Calu3 (cell line): ENCODE measurements at regions not wholly inside any gene's neighbourhood (a gene's known extent, or its start where the extent isn't known, plus 50 kb on each side); places are given as distances from the start of the nearest gene placed in this dataset.
"Not testable (repeated sequence)": the region's sequence is repeated elsewhere in the genome, so short reads cannot be mapped to it uniquely, and the experiment has no call there.

Source experiments
- BruUV-seq: library from RNA; stranded (reverse); fragments of 400-500 nt; replicated peaks from 2 replicates; lab custom pipeline; 2021; lab: Mats Ljungman, UMichigan
- CTCF ChIA-PET: fragments of 300-600 bp; sonication (Branson Sonifier 250); formaldehyde crosslinking; loops from one replicate; lab custom pipeline; 2022; ENCODE audit warnings: antibody characterized with exemption; lab: Charles Lee
- DNase-seq: peaks from one replicate; pipeline ENCODE4 v3.0.0; 2022
- H3K27ac Mint-ChIP-seq: one replicate; pipeline ENCODE4 v1.8.0; 2022; ENCODE audit warnings: mixed read lengths; ENCODE audit not compliant: unreplicated experiment
- H3K27me3 Mint-ChIP-seq: one replicate; pipeline ENCODE4 v1.8.0; 2022; ENCODE audit warnings: mixed read lengths; ENCODE audit not compliant: unreplicated experiment
- H3K36me3 Mint-ChIP-seq: one replicate; pipeline ENCODE4 v1.8.0; 2022; ENCODE audit warnings: mild to moderate bottlenecking, moderate library complexity, mixed read lengths; ENCODE audit not compliant: insufficient read depth, unreplicated experiment
- H3K4me1 Mint-ChIP-seq: one replicate; pipeline ENCODE4 v1.8.0; 2022; ENCODE audit warnings: mild to moderate bottlenecking, low read depth, mixed read lengths; ENCODE audit not compliant: unreplicated experiment
- H3K4me3 Mint-ChIP-seq: one replicate; pipeline ENCODE4 v1.8.0; 2022; ENCODE audit warnings: mild to moderate bottlenecking, low read depth, moderate library complexity, mixed read lengths; ENCODE audit not compliant: unreplicated experiment
- H3K9me3 Mint-ChIP-seq: one replicate; pipeline ENCODE4 v1.8.0; 2022; ENCODE audit warnings: low read depth, mixed read lengths; ENCODE audit not compliant: unreplicated experiment
- intact Hi-C: fragments of 100-400 bp; cut with micrococcal nuclease; formaldehyde crosslinking; loops from one replicate; pipeline ENCODE4 v1.10.0; 2022; ENCODE audit not compliant: unreplicated experiment

DNA sequence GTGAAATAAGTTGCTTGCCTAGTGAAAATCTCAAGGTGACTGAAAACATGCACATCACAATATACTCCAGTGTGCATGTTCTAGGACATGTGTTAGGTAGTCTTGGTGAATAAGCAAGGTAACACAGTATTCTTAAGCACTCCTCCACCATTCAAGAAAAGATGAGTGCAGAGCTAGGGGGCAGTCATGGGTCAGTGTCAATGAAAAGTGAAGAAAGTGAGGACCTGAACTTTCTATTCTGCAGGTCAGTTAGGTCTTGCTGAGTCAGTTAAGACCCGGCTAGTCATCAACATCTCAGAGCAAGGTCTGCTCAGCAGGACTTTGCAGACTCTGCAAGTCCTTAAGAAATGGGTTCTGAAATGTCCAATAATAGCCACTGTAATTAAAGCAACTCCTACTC is 82.6 kb upstream of the POMZP3 start:
- H3K9me3 Mint-ChIP-seq, H3K36me3 Mint-ChIP-seq, H3K27ac Mint-ChIP-seq, BruUV-seq, DNase-seq, CTCF ChIA-PET, intact Hi-C loops, H3K27me3 Mint-ChIP-seq, H3K4me3 Mint-ChIP-seq, H3K4me1 Mint-ChIP-seq: not testable (repeated sequence)

DNA sequence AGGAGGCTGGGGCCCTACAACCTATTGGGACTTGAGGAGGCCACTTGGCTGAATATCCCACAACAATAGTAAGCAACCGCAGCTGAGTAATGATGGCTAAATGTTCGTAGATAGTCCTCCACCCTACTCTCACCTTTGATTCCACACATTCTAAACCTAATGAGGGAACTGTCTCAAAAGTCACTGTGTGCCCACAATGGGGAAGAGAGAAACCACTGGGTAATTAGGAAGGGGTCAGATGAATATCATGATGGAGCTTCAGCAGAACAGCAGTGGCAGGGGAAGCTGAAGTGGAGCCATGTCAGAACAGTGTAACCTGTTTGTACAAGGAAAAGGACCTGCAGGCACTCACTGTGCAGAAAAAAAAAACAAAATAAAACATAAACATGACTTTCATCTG is 81.4 kb upstream of the POMZP3 start:
- H3K4me3 Mint-ChIP-seq, H3K4me1 Mint-ChIP-seq, intact Hi-C loops, CTCF ChIA-PET, H3K27ac Mint-ChIP-seq, H3K9me3 Mint-ChIP-seq, H3K27me3 Mint-ChIP-seq, BruUV-seq, H3K36me3 Mint-ChIP-seq, DNase-seq: not testable (repeated sequence)

DNA sequence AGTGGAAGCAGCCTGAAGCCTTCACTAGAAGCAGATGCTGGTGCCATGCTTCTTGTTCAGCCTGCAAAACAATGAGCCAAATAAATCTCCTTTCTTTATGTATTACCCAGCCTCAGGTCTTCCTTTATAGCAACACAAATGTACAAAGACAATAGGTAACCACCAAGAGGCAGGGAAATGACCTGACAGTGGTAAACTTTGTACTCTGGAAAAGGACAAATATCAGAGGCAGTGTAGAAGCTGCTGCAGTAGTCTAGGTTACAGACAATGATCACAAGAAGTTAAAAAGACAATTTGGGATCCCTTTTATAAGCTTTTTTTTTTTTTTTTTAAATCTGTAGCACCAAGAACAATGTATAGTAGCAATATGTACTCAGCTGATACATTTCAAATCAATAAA is 76.7 kb upstream of the POMZP3 start:
- H3K4me3 Mint-ChIP-seq, CTCF ChIA-PET, DNase-seq, H3K9me3 Mint-ChIP-seq, H3K36me3 Mint-ChIP-seq, BruUV-seq, H3K4me1 Mint-ChIP-seq, H3K27ac Mint-ChIP-seq, H3K27me3 Mint-ChIP-seq, intact Hi-C loops: not testable (repeated sequence)

DNA sequence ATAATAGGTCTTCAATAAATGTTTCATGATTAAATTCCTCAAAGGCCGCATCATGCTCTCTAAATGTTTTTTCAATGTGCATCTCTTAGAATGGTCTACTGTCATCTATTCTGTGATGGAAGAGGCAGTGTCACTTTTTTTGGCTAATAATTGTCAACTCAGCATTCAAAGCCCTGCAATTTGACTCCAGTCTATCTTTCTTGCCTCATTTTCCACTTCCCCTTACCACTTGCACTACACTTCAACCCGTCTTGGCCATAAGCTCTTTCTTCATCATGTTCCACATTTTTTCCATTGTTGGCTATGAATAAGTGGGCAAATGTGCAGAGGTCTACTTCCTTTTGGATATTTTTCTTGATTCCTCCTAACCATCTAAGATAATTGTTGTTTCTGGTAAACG is 59.2 kb upstream of the POMZP3 start:
- H3K36me3 Mint-ChIP-seq, CTCF ChIA-PET, H3K27ac Mint-ChIP-seq, H3K4me1 Mint-ChIP-seq, H3K9me3 Mint-ChIP-seq, H3K4me3 Mint-ChIP-seq, H3K27me3 Mint-ChIP-seq, BruUV-seq, intact Hi-C loops, DNase-seq: not testable (repeated sequence)

DNA sequence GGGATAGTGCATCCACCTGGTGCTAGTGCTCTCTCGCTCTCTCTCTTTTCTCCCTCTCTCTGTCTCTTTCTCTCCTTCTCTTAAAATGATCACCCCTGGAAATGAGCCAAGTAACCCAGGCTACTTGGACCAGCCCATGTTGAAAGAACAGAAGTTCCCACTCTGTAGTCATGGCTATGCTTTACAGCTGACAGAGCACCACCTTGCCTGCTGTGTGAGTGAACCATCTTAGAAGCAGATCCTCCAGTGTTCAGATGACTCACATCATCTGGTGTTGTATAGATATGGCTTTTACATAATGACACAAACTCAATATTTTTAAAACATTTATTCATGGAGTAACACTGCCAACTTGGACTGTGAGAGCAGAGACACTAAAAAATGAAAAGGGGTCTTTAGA is 57.7 kb upstream of the POMZP3 start:
- DNase-seq, CTCF ChIA-PET: not testable (repeated sequence)

DNA sequence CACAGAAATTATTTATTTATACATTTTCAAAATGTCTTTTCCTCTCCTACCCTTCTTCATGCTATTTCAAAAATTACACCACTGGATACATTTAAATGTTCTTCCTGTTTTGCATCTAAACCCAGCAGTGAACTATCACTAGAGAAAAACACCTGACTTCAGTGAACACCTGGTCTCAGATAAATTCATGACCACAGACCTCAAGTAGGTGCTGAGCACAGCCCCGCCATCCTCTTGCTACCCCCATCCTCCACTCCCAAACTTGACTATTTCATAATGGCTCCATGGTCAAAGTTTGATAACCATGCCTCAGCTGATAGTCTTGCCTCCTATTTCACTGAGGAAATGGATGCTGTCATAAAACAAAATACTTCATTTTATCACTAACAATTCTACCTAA is 56.6 kb upstream of the POMZP3 start:
- H3K9me3 Mint-ChIP-seq, H3K27ac Mint-ChIP-seq, DNase-seq, H3K27me3 Mint-ChIP-seq, intact Hi-C loops, BruUV-seq, H3K4me3 Mint-ChIP-seq, CTCF ChIA-PET, H3K4me1 Mint-ChIP-seq, H3K36me3 Mint-ChIP-seq: not testable (repeated sequence)

More for the DNA sequence above, 57.7 kb upstream of the POMZP3 start:
- H3K36me3 Mint-ChIP-seq, H3K27ac Mint-ChIP-seq, H3K4me1 Mint-ChIP-seq, BruUV-seq, H3K4me3 Mint-ChIP-seq, intact Hi-C loops, H3K9me3 Mint-ChIP-seq, H3K27me3 Mint-ChIP-seq: not testable (repeated sequence)

DNA sequence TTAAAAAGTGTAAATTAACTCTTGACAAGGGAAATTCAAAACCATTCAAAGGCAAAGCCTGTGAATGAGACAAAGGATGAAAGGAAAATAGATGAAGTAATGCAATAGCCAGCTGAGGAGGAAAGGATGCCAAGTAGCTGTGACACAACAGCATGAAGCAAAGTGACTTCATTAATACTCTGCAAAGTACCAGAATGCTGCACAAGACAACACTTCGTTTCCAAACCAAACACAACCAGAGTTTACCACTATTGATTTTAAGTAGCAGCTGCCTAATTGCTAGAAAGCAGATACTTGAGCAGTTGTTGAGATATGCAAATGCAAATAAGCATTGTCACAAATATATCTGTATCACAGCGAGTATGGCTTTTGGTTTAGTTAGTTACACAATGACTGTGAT is 54.7 kb upstream of the POMZP3 start:
- H3K36me3 Mint-ChIP-seq, BruUV-seq, H3K27ac Mint-ChIP-seq, H3K9me3 Mint-ChIP-seq, DNase-seq, intact Hi-C loops, H3K27me3 Mint-ChIP-seq, H3K4me3 Mint-ChIP-seq, CTCF ChIA-PET: not testable (repeated sequence)
- peaks cover 25% of the 10 kb centered on the region for H3K4me1 Mint-ChIP-seq

DNA sequence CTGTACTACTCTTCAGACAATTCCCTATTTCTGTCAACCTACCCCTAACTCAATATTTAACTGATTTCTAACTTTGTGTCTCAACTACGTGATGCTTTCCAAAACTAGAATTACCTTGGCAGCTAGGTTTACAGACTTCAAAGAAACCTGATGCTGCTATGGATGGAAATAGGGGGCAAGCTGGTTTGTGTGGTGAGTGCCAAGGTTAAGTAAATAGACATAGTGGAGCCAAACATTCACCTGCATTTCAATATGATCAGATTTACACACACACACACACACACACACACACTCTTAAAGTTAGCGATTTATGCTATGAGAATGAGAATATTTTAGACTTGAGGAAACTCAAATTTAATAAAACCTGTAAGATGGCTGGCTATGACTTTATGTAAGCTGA is 52.1 kb upstream of the POMZP3 start:
- H3K27ac Mint-ChIP-seq, CTCF ChIA-PET, intact Hi-C loops, H3K27me3 Mint-ChIP-seq, H3K4me3 Mint-ChIP-seq, DNase-seq, BruUV-seq, H3K36me3 Mint-ChIP-seq, H3K9me3 Mint-ChIP-seq: not testable (repeated sequence)
- H3K4me1 Mint-ChIP-seq = peaks cover 25% of the 10 kb centered on the region

DNA sequence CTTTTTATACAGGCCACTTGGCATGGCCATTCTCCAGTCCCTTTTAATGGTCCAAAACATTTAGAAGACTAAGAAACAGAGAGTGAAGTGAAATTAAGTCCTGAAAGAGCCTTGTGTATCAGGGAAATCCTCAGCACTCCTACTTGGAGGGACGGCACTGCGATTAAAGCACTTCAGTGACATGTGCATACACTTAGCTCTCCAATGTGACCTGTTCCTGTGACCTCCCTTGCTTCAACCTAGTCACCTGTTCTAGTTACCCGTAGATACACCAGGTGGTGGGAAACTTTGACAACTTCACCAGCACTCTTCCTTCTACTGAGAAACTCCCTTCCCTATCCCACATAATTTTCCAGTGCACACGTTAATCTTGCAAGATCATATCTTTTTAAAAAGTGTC is 51.4 kb upstream of the POMZP3 start:
- H3K9me3 Mint-ChIP-seq, BruUV-seq, H3K27ac Mint-ChIP-seq, H3K27me3 Mint-ChIP-seq, H3K36me3 Mint-ChIP-seq, CTCF ChIA-PET, DNase-seq, H3K4me3 Mint-ChIP-seq, intact Hi-C loops: not testable (repeated sequence)
- H3K4me1 Mint-ChIP-seq = peaks cover 25% of the 10 kb centered on the region

DNA sequence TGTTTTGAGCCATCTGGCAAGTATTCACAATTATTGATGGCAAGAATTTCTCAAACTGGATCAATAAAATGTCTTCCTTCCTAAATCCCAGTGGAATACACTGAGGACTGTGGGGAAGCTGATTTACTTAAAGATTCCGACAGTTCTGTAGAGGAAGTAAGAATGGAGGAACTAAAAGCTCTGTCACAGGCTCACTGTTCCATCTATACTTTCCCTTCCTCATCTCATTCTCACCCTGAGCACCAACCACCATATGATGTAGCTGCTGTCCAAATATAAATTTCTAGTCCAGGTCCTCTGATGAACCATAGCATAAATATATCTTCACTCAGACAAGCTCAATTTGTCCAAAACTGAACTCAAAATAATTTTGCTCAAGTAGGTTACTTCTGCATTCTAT is 49.8 kb upstream of the POMZP3 start:
- DNase-seq, BruUV-seq, CTCF ChIA-PET, H3K36me3 Mint-ChIP-seq, H3K4me3 Mint-ChIP-seq, H3K27me3 Mint-ChIP-seq, intact Hi-C loops, H3K9me3 Mint-ChIP-seq: not testable (repeated sequence)
- Mint-ChIP-seq H3K4me1 (peaks cover 25% of the 10 kb centered on the region), H3K27ac (peak overlapping the region; percentile 72)
